ENCODE measurements at regions not wholly inside any gene's neighbourhood (a gene's known extent, or its start where the extent isn't known, plus 50 kb on each side); places are given as distances from the start of the nearest gene placed in this dataset.

DNA sequence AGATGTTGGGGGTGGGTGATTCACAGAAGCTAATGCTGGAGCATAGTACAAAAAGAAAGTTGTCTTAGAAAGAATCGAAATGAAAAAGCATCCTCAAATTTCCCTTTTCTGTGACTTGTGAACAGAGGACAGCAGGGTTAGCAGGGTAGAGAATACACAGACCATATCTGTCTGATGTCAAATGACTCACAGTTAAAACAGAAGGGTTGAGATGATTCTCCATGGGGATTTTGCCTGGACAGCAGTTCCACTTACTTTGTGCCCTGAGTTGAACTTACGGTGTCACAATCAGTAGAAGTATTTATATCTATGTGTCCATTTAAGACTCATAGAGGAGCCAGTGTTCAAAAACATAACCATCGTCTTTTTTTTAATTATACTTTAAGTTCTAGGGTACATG, 801.6 kb downstream of the KCTD16 start:
- TF ChIP-seq, protein P1, sequence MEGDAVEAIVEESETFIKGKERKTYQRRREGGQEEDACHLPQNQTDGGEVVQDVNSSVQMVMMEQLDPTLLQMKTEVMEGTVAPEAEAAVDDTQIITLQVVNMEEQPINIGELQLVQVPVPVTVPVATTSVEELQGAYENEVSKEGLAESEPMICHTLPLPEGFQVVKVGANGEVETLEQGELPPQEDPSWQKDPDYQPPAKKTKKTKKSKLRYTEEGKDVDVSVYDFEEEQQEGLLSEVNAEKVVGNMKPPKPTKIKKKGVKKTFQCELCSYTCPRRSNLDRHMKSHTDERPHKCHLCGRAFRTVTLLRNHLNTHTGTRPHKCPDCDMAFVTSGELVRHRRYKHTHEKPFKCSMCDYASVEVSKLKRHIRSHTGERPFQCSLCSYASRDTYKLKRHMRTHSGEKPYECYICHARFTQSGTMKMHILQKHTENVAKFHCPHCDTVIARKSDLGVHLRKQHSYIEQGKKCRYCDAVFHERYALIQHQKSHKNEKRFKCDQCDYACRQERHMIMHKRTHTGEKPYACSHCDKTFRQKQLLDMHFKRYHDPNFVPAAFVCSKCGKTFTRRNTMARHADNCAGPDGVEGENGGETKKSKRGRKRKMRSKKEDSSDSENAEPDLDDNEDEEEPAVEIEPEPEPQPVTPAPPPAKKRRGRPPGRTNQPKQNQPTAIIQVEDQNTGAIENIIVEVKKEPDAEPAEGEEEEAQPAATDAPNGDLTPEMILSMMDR (IDR thresholded peaks at IDR 0.05; ENCODE audit: low read depth, low read length), result no peak
- no peak for TF ChIP-seq POLR2A (IDR thresholded peaks at IDR 0.05; ENCODE audit: extremely low read depth, insufficient read length)
- TF ChIP-seq, protein P2, sequence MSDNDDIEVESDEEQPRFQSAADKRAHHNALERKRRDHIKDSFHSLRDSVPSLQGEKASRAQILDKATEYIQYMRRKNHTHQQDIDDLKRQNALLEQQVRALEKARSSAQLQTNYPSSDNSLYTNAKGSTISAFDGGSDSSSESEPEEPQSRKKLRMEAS (IDR thresholded peaks at IDR 0.05; ENCODE audit: low read depth, low read length), result no peak

Measured in NB4 (cell line).